MM.1S (cell line): ENCODE measurements at regions not wholly inside any gene's neighbourhood (a gene's known extent, or its start where the extent isn't known, plus 50 kb on each side); places are given as distances from the start of the nearest gene placed in this dataset.

Experiments used
- DNase-seq: peaks from one replicate; pipeline ENCODE4 v3.0.0-alpha.2; 2015
- H2AFZ ChIP-seq: fragments of 300-600 bp; sonication (generic); 2 replicates; pipeline ENCODE4 v1.6.0; 2016; ENCODE audit warnings: antibody characterized with exemption, low read length
- H3F3A ChIP-seq: fragments of 300-600 bp; sonication (generic); 2 replicates; pipeline ENCODE4 v1.6.1; 2016; ENCODE audit warnings: mild to moderate bottlenecking, antibody characterized with exemption, low read length, moderate library complexity, mixed read lengths; ENCODE audit not compliant: insufficient read depth
- H3K27ac ChIP-seq: fragments of 300-600 bp; sonication (generic); 2 replicates; pipeline ENCODE4 v1.5.1; 2016; ENCODE audit warnings: mild to moderate bottlenecking, low read length
- H3K27me3 ChIP-seq: fragments of 300-600 bp; sonication (generic); replicated peaks from 2 replicates; pipeline ENCODE4 v1.6.0; 2016; ENCODE audit warnings: low read length; ENCODE audit not compliant: insufficient read depth
- H3K36me3 ChIP-seq: fragments of 300-600 bp; sonication (generic); replicated peaks from 2 replicates; pipeline ENCODE4 v1.6.1; 2016; ENCODE audit warnings: mild to moderate bottlenecking, low read length, mixed read lengths; ENCODE audit not compliant: insufficient read depth
- H3K4me1 ChIP-seq: fragments of 300-600 bp; sonication (generic); 2 replicates; pipeline ENCODE4 v1.6.1; 2016; ENCODE audit warnings: low read length, mixed read lengths
- H3K4me2 ChIP-seq: fragments of 300-600 bp; sonication (generic); 2 replicates; pipeline ENCODE4 v1.6.0; 2016; ENCODE audit warnings: low read depth, low read length
- H3K4me3 ChIP-seq: fragments of 300-600 bp; sonication (generic); 2 replicates; pipeline ENCODE4 v1.5.1; 2016; ENCODE audit warnings: low read length, mixed read lengths
- H3K79me2 ChIP-seq: fragments of 300-600 bp; sonication (generic); 2 replicates; pipeline ENCODE4 v1.6.1; 2016; ENCODE audit warnings: mixed run types, low read length, mixed read lengths
- H3K9ac ChIP-seq: fragments of 300-600 bp; sonication (generic); 2 replicates; pipeline ENCODE4 v1.6.1; 2016; ENCODE audit warnings: low read length, mixed read lengths
- H3K9me2 ChIP-seq: fragments of 300-600 bp; sonication (generic); replicated peaks from 2 replicates; pipeline ENCODE4 v1.6.1; 2016; ENCODE audit warnings: mild to moderate bottlenecking, low read length, mixed read lengths; ENCODE audit not compliant: insufficient read depth
- H3K9me3 ChIP-seq: fragments of 300-600 bp; sonication (generic); replicated peaks from 2 replicates; pipeline ENCODE4 v1.6.1; 2016; ENCODE audit warnings: mild to moderate bottlenecking, low read length, mixed read lengths; ENCODE audit not compliant: insufficient read depth
- H4K20me1 ChIP-seq: fragments of 300-600 bp; sonication (generic); 2 replicates; pipeline ENCODE4 v1.6.1; 2016; ENCODE audit warnings: mild to moderate bottlenecking, low read length, moderate library complexity, mixed read lengths; ENCODE audit not compliant: insufficient read depth
- EZH2 ChIP-seq: fragments of 300-600 bp; sonication (generic); optimal IDR thresholded peaks from 2 replicates; pipeline ENCODE3; 2017; ENCODE audit warnings: low read depth, mild to moderate bottlenecking, antibody characterized with exemption, low read length, mixed read lengths
- EZH2phosphoT487 ChIP-seq: fragments of 300-600 bp; sonication (generic); IDR thresholded peaks from 2 replicates; pipeline ENCODE4 v1.6.1; 2018; ENCODE audit warnings: antibody characterized with exemption, low read length
- TF ChIP-seq, protein P1 (sequence below): fragments of 300-600 bp; sonication (generic); IDR thresholded peaks from 2 replicates; pipeline ENCODE4 v1.5.1; 2016; ENCODE audit warnings: antibody characterized with exemption, low read length, mixed read lengths

DNA sequence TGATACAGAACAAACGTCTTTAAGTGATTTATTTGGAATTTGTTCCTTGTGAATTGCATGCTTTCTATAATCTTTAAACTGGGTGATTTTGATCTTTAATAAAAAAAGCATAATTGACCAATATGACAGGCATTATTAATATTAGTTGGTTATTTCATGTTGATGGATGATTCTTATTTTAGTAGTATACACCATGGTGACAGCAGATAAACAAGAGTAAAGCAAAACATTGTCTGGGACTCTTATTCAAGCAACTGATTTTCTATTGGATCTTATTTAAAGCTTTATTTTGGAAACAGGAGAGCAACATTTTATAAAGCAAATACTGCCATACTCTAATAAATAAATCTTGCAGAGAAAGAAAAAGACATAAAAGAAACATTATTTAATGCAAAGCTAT, 591.4 kb upstream of the GNPDA2 start:
- H3K79me2 ChIP-seq, result no peaks in the 10 kb centered on the region
- no peak overlapping the region for H2AFZ ChIP-seq
- DNase-seq, result no peak
- no peaks in the 10 kb centered on the region for H3K9me3 ChIP-seq
- H3K9me2 ChIP-seq, result no peaks in the 10 kb centered on the region
- no peak overlapping the region for H3K27ac ChIP-seq
- H3K4me1 ChIP-seq, result no peaks in the 10 kb centered on the region
- H3F3A ChIP-seq, result no peaks in the 10 kb centered on the region
- no peaks in the 10 kb centered on the region for H4K20me1 ChIP-seq
- H3K4me3 ChIP-seq, result no peak overlapping the region
- TF ChIP-seq EZH2phosphoT487, result no peak
- TF ChIP-seq, protein P1, sequence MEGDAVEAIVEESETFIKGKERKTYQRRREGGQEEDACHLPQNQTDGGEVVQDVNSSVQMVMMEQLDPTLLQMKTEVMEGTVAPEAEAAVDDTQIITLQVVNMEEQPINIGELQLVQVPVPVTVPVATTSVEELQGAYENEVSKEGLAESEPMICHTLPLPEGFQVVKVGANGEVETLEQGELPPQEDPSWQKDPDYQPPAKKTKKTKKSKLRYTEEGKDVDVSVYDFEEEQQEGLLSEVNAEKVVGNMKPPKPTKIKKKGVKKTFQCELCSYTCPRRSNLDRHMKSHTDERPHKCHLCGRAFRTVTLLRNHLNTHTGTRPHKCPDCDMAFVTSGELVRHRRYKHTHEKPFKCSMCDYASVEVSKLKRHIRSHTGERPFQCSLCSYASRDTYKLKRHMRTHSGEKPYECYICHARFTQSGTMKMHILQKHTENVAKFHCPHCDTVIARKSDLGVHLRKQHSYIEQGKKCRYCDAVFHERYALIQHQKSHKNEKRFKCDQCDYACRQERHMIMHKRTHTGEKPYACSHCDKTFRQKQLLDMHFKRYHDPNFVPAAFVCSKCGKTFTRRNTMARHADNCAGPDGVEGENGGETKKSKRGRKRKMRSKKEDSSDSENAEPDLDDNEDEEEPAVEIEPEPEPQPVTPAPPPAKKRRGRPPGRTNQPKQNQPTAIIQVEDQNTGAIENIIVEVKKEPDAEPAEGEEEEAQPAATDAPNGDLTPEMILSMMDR, result no peak
- H3K36me3 ChIP-seq, result no peaks in the 10 kb centered on the region
- H3K9ac ChIP-seq, result no peak overlapping the region
- no peak overlapping the region for H3K4me2 ChIP-seq
- no peaks in the 10 kb centered on the region for H3K27me3 ChIP-seq

DNA sequence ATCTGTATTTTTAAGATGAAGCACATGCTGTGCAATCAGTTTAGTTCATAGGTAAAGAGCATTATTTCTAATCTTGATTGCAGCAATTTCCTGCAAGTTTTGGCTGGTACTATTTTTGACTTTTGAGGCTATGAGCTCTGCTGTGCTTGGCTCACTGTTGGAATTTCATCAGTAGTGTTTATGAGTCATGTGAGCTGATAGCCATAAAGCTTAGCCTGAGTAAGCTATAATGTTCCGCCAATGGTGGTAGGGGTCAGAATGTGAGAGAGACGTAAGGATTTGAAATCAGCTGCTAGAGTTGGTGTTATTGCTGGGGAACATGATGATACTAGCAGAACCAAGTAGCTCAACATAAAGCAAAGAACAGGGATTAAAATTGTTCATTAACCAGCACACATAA, 590.9 kb upstream of the GNPDA2 start:
- Histone ChIP-seq H3K9me2 (no peaks in the 10 kb centered on the region), H2AFZ (no peak overlapping the region), H3K27ac (no peak overlapping the region), H3K4me1 (no peaks in the 10 kb centered on the region), H3K36me3 (no peaks in the 10 kb centered on the region), H3K27me3 (no peaks in the 10 kb centered on the region), H3K9ac (no peak overlapping the region), H3K4me2 (no peak overlapping the region), H3F3A (no peaks in the 10 kb centered on the region), H3K9me3 (no peaks in the 10 kb centered on the region), H4K20me1 (no peaks in the 10 kb centered on the region), H3K4me3 (no peak overlapping the region), H3K79me2 (no peaks in the 10 kb centered on the region)
- no peak for DNase-seq
- TF ChIP-seq EZH2phosphoT487 (no peak), EZH2 (no peak)
- TF ChIP-seq, protein P1, result no peak

DNA sequence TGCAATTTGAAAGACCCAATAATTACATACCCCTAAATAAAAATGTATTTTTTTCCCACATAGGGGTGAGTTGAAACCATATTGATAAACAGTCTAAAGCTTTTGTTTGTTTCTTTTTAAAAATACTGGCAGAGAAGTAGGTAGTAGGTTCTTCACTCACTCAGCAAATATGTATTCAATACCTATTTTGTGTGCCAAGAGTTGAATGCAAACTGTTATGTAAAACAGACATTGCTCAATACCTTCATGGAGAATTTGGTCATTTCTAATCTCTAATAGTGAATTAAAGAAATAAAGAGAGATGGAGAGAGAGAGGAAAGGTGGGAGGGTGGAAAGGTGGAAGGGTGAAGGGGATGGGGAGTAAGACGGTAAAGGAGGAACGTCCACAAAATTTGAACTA, 589.9 kb upstream of the GNPDA2 start:
- TF ChIP-seq EZH2, result no peak
- TF ChIP-seq, protein P1, result no peak
- no peak for TF ChIP-seq EZH2phosphoT487
- Histone ChIP-seq H4K20me1 (no peaks in the 10 kb centered on the region), H3K9me3 (no peaks in the 10 kb centered on the region), H3F3A (no peaks in the 10 kb centered on the region), H3K4me3 (no peak overlapping the region), H3K9me2 (no peaks in the 10 kb centered on the region), H3K27me3 (no peaks in the 10 kb centered on the region), H3K4me2 (no peak overlapping the region), H3K9ac (no peak overlapping the region), H3K79me2 (no peaks in the 10 kb centered on the region), H2AFZ (no peak overlapping the region), H3K27ac (no peak overlapping the region), H3K4me1 (no peaks in the 10 kb centered on the region), H3K36me3 (no peaks in the 10 kb centered on the region)
- DNase-seq, result no peak
